GM10248 (cell line): ENCODE measurements at regions not wholly inside any gene's neighbourhood (a gene's known extent, or its start where the extent isn't known, plus 50 kb on each side); places are given as distances from the start of the nearest gene placed in this dataset.
"Not testable (repeated sequence)": the region's sequence is repeated elsewhere in the genome, so short reads cannot be mapped to it uniquely, and the experiment has no call there.

Experiments
- CTCF ChIA-PET: fragments of 300-600 bp; sonication (Branson Sonifier 250); formaldehyde crosslinking; extraction: SDS; loops from one replicate; lab custom pipeline; 2021; ENCODE audit warnings: antibody characterized with exemption; lab: Yijun Ruan, JAX
- POLR2A ChIA-PET: fragments of 350-650 bp; sonication (Branson Sonifier 250); formaldehyde crosslinking; extraction: SDS; loops from one replicate; lab custom pipeline; 2020; ENCODE audit warnings: antibody characterized with exemption; lab: Yijun Ruan, JAX
- DNase-seq: peaks from one replicate; pipeline ENCODE4 v3.0.0; 2012; ENCODE audit errors: extremely low spot score
- TF ChIP-seq, protein P1 (sequence below): IDR thresholded peaks from 2 replicates; pipeline ENCODE4 v1.5.1; 2012; ENCODE audit warnings: mild to moderate bottlenecking, low read depth; ENCODE audit errors: extremely low read depth, missing control alignments, control extremely low read depth

DNA sequence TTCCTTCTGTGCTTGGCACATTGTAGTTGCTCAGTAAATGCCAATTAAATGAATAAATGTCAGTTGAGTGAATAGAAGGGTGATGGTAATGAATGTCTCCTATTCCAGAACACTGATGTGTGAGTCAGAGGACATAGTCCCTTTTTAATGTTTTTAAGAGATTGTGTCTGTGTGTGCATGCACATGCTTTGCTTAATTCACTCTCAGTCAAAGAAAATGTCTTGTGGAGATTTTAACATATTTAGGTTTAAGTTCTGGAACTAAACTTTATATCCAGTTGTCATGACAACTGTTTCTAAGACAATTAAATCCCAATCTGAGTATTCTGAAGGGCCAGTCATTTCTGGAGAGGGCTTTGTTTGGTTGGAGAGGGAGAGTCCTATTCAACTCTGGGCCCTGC is 255.3 kb upstream of the CDH11 start:
- ChIA-PET POLR2A (no interaction called here), CTCF (no interaction called here)
- DNase-seq, result no peak
- TF ChIP-seq, protein P1, sequence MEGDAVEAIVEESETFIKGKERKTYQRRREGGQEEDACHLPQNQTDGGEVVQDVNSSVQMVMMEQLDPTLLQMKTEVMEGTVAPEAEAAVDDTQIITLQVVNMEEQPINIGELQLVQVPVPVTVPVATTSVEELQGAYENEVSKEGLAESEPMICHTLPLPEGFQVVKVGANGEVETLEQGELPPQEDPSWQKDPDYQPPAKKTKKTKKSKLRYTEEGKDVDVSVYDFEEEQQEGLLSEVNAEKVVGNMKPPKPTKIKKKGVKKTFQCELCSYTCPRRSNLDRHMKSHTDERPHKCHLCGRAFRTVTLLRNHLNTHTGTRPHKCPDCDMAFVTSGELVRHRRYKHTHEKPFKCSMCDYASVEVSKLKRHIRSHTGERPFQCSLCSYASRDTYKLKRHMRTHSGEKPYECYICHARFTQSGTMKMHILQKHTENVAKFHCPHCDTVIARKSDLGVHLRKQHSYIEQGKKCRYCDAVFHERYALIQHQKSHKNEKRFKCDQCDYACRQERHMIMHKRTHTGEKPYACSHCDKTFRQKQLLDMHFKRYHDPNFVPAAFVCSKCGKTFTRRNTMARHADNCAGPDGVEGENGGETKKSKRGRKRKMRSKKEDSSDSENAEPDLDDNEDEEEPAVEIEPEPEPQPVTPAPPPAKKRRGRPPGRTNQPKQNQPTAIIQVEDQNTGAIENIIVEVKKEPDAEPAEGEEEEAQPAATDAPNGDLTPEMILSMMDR, result no peak

DNA sequence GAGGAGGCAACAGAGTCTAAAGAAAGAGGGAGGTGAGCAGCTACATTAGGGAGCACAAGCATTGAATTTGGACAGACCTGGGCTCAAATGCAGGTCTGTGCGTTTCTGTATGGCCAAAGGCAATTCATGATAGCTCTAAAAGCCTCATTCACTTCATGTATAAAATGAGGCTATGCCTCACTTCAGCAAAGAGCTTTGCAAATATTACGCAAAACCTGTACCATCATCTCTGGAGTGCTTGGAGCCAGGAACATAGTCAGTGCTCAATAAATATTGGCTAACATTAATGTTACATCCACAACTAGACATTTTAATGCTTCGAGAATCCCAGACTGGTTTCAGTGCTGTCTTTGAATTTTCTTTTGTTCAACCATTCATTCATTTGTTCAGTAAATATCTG is 254.7 kb upstream of the CDH11 start:
- CTCF ChIA-PET, result interaction anchor here (0.9 kb wide), 1 partner anchor 18 kb away, joined by 3 read pairs; no protein-coding TSS in a partner anchor
- TF ChIP-seq, protein P1, result no peak
- no peak for DNase-seq
- POLR2A ChIA-PET, result no interaction called here

DNA sequence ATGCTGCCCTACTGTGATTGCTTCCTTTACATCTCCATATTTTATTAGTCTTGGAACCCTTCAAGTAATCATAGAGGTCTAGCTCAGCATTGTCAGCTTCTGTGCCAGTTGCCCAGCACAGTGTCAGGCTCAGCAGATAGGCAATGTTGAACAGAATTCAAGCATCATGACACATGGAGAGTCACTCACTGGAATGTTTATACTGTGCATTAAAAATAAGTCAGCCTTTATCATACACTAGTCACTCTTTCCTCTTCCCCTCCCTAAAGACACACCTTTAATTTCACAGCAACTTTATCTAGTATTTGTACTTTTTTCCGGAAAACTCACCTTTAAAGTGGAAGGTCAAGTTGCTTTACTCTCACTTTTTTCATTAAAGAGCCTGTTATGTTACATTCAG is 253.8 kb upstream of the CDH11 start:
- POLR2A ChIA-PET, result no interaction called here
- CTCF ChIA-PET, result no interaction called here
- no peak for DNase-seq
- TF ChIP-seq, protein P1, result no peak

DNA sequence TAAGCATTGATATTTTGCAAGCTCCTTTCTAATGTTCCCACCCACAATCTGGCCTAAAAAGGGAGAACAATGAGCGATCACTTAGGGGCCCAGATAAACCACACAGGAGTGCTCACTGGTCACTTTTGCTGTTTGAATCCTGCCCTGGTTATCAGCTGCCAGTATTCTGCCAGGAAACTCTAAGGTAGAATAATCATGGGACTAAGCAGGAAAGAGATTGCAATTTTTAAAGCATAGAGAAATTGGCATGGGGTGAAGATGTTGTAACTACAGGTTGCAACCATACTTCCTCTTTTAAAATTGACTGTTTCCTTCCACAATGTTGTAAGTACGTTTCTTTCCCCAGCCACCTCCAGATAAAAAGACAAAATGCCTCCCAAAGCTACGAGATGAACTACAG is 251.2 kb upstream of the CDH11 start:
- ChIA-PET CTCF (interaction anchor here (1.6 kb wide), 1 partner anchor 12 kb away, joined by 3 read pairs; no protein-coding TSS in a partner anchor), POLR2A (no interaction called here)
- no peak for DNase-seq
- TF ChIP-seq, protein P1, result no peak

DNA sequence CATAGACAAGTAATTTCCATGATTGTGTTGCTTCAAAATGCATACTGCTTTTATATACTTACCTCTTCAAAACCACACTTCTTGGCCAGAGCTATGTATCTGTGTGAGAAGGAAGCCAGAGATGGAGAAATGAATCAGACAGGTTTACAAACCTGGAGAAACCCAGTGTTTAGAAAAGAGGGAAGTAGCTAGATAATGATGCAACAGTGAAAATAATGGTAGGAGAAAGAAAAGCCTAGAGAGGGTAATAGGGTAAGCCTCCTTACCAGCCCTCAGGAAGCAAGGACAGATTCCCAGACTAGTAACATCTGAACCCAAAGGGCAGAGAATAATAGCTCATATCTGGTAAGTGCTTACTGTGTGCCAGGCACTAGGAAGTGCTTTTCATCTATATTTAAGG is 250.3 kb upstream of the CDH11 start:
- POLR2A ChIA-PET, result no interaction called here
- no peak for DNase-seq
- TF ChIP-seq, protein P1, result no peak
- CTCF ChIA-PET, result interaction anchor here (1.6 kb wide), 1 partner anchor 13 kb away, joined by 3 read pairs; no protein-coding TSS in a partner anchor

DNA sequence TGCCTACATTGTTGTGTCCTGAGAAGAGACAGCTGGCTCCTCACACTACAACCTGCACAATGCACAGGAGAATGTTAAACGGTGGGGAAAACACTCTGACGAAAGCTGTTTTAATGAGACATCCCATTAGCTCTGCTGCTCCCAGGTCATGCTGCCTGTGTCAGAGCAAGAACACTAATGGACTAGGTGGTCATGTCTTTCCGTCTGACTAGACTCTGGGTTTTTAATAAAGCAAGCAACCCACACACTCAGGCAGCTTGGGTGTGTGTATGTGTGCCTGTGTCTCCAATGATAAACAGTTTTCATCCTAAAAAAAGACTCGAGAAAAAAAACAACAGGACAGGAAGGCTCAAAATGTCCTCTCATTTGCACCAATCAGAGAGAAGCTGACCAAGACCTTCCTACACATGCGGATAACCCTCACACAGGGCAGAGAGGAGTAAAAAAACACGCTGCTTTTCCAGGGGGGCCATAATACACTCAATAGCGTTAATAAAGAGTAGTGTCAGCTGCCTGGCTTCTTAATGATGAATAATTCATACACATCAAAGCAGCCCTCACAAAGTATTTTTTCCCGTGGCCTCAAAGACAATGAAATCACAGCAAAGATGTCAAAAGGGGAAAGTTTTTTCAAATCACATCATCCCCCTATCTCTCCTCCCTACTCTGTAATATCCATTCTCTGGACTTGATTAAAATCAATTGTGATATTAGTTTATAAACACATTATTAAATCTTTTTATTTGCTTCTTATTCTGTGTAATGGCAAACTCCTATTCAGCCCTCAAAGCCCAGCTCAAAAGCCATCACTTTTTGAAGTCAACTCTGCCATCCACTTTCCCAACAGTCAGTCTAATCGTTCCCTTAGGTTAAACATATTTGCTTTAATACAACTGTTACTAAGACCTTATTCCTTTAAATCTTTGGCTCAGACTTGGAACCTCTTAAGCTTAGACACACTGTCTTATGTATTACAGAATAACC is 244.2 kb upstream of the CDH11 start:
- POLR2A ChIA-PET, result no interaction called here
- CTCF ChIA-PET, result interaction anchor here (1.2 to 1.4 kb wide), 2 partner anchors 15 to 28 kb away, joined by 3 read pairs; no protein-coding TSS in a partner anchor
- DNase-seq, result no peak
- TF ChIP-seq, protein P1, result no peak

DNA sequence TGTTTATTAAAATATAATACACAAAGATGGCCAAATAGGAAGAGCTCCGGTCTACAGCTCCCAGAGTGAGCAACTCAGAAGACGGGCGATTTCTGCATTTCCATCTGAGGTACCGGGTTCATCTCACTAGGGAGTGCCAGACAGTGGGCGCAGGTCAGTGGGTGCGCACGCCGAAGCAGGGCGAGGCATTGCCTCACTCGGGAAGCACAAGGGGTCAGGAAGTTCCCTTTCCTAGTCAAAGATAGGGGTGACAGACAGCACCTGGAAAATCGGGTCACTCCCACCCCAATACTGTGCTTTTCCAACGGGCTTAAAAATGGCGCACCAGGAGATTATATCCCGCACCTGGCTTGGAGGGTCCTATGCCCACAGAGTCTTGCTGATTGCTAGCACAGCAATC is 234.9 kb upstream of the CDH11 start:
- DNase-seq, CTCF ChIA-PET, POLR2A ChIA-PET: not testable (repeated sequence)
